Endothelial cell of umbilical vein (primary cell): ENCODE measurements at regions not wholly inside any gene's neighbourhood (a gene's known extent, or its start where the extent isn't known, plus 50 kb on each side); places are given as distances from the start of the nearest gene placed in this dataset.

Experiments used
- BruUV-seq: library from RNA; stranded (reverse); fragments of 400-500 nt; replicated peaks from 2 replicates; lab custom pipeline; 2021; lab: Mats Ljungman, UMichigan
- CTCF ChIA-PET: fragments of 300-600, 350-600 bp; sonication (Branson Sonifier 250); formaldehyde crosslinking; loops from one replicate; lab custom pipeline; 2021; ENCODE audit warnings: antibody characterized with exemption, inconsistent platforms; lab: Charles Lee
- POLR2A ChIA-PET: fragments of 300-600, 350-600 bp; sonication (Branson Sonifier 250); formaldehyde crosslinking; loops from one replicate; lab custom pipeline; 2021; ENCODE audit warnings: antibody characterized with exemption, inconsistent platforms; lab: Charles Lee
- DNase-seq: peaks from one replicate; pipeline ENCODE4 v3.0.0-alpha.2; 2011; ENCODE audit warnings: low read depth, low spot score
- FAIRE-seq: peaks from 2 replicates; lab custom pipeline; 2011; peaks lifted over from hg19 to GRCh38; lab: Jason Lieb, UNC
- H2AFZ ChIP-seq: 2 replicates; pipeline ENCODE4 v1.6.0; 2012; ENCODE audit warnings: low read depth, low read length, control low read depth, inconsistent platforms
- H3K27ac ChIP-seq: 2 replicates; pipeline ENCODE4 v1.5.1; 2011; ENCODE audit warnings: low read depth, mild to moderate bottlenecking, control low read depth, low read length, moderate library complexity; ENCODE audit not compliant: insufficient read depth
- H3K27me3 ChIP-seq, 2 experiments: 2 replicates each; pipeline versions ENCODE4 v1.6.0 to v1.6.1; 2011; ENCODE audit warnings: low read length in 2 of 2, mixed read lengths in 1 of 2; ENCODE audit not compliant: control insufficient read depth in 2 of 2, insufficient read depth in 2 of 2
- H3K36me3 ChIP-seq, 2 experiments: 2 replicates in 1 of 2; 3 replicates in 1 of 2; pipeline ENCODE4 v1.5.1; 2011; ENCODE audit warnings: low read length in 2 of 2, mild to moderate bottlenecking in 1 of 2, moderate library complexity in 1 of 2; ENCODE audit not compliant: control insufficient read depth in 2 of 2, insufficient read depth in 2 of 2; ENCODE audit errors: extremely low read depth in 1 of 2
- H3K4me1 ChIP-seq: 3 replicates; pipeline ENCODE4 v1.5.1; 2011; ENCODE audit warnings: mild to moderate bottlenecking, low read length; ENCODE audit not compliant: control insufficient read depth, insufficient read depth; ENCODE audit errors: extremely low read depth
- H3K4me2 ChIP-seq: 2 replicates; pipeline ENCODE4 v1.6.1; 2011; ENCODE audit warnings: low read length, control low read depth, mixed read lengths; ENCODE audit not compliant: insufficient read depth
- H3K4me3 ChIP-seq, 3 experiments: fragments of 200-600 bp in 1 of 3; sonication (generic), shearing (Covaris generic) in 1 of 3; replicated peaks in 1 of 3; 2 replicates each; pipeline ENCODE4 v1.5.1; 2011 to 2016; ENCODE audit warnings: control low read depth in 3 of 3, low read length in 3 of 3, mild to moderate bottlenecking in 2 of 3, inconsistent platforms in 1 of 3, low read depth in 1 of 3, moderate library complexity in 1 of 3; ENCODE audit not compliant: insufficient read depth in 1 of 3
- H3K79me2 ChIP-seq: 2 replicates; pipeline ENCODE4 v1.6.0; 2012; ENCODE audit warnings: low read length, inconsistent platforms; ENCODE audit not compliant: control insufficient read depth, insufficient read depth
- H3K9ac ChIP-seq: replicated peaks from 2 replicates; pipeline ENCODE3; 2011; ENCODE audit warnings: low read length, control low read depth; ENCODE audit not compliant: insufficient read depth; ENCODE audit errors: extremely low read depth
- H3K9me1 ChIP-seq: replicated peaks from 3 replicates; pipeline ENCODE4 v1.6.0; 2011; ENCODE audit warnings: mild to moderate bottlenecking, low read length; ENCODE audit not compliant: control insufficient read depth, insufficient read depth; ENCODE audit errors: extremely low read depth
- H3K9me3 ChIP-seq: replicated peaks from 2 replicates; pipeline ENCODE4 v1.5.1; 2012; ENCODE audit warnings: low read length, inconsistent platforms; ENCODE audit not compliant: control insufficient read depth, insufficient read depth
- H4K20me1 ChIP-seq: replicated peaks from 2 replicates; pipeline ENCODE3; 2011; ENCODE audit warnings: mild to moderate bottlenecking, low read length; ENCODE audit not compliant: control insufficient read depth, insufficient read depth; ENCODE audit errors: extremely low read depth
- CTCF ChIP-seq, 2 donors: IDR thresholded peaks; 1 replicate in 1 of 2; 2 replicates in 1 of 2; pipeline ENCODE4 v1.5.1; 2011; ENCODE audit warnings: low read length in 2 of 2, mild to moderate bottlenecking in 2 of 2, moderate library complexity in 2 of 2, control low read depth in 1 of 2, inconsistent platforms in 1 of 2, low read depth in 1 of 2; ENCODE audit not compliant: insufficient read depth in 1 of 2; ENCODE audit errors: extremely low read depth in 1 of 2
- EZH2 ChIP-seq: IDR thresholded peaks from 2 replicates; pipeline ENCODE4 v1.6.1; 2012; ENCODE audit warnings: borderline replicate concordance, low read depth, mild to moderate bottlenecking, moderate library complexity, low read length, inconsistent platforms; ENCODE audit not compliant: severe bottlenecking
- FOS ChIP-seq: IDR thresholded peaks from 2 replicates; pipeline ENCODE4 v1.6.1; 2011; ENCODE audit warnings: mild to moderate bottlenecking, low read length, moderate library complexity, borderline replicate concordance; ENCODE audit not compliant: insufficient read depth
- GATA2 ChIP-seq: IDR thresholded peaks from 2 replicates; pipeline ENCODE4 v1.7.0; 2011; ENCODE audit warnings: low read depth, mild to moderate bottlenecking, moderate library complexity, mixed read lengths, low read length; ENCODE audit not compliant: insufficient read length, insufficient read depth
- JUN ChIP-seq: IDR thresholded peaks from 2 replicates; pipeline ENCODE4 v1.6.1; 2011; ENCODE audit warnings: borderline replicate concordance, low read depth; ENCODE audit not compliant: insufficient read length, insufficient read depth
- MAX ChIP-seq: IDR thresholded peaks from 2 replicates; pipeline ENCODE4 v1.6.1; 2011; ENCODE audit not compliant: insufficient read depth, insufficient read length
- MYC ChIP-seq: IDR thresholded peaks from one replicate; pipeline ENCODE4 v1.6.1; 2011; ENCODE audit warnings: mild to moderate bottlenecking, low read depth, low read length
- POLR2A ChIP-seq: IDR thresholded peaks from 2 replicates; pipeline ENCODE4 v1.6.1; 2012; ENCODE audit warnings: low read depth, mild to moderate bottlenecking, control low read depth, low read length
- POLR2AphosphoS5 ChIP-seq: IDR thresholded peaks from 2 replicates; pipeline ENCODE4 v1.6.1; 2012; ENCODE audit warnings: low read depth, mild to moderate bottlenecking, control low read depth, low read length, moderate library complexity; ENCODE audit not compliant: insufficient read depth
- dilution Hi-C: fragments of 300-500 bp; cut with MboI; formaldehyde crosslinking; loops from one replicate; pipeline ENCODE4 v1.15.0; 2019; ENCODE audit warnings: low sequenced_read_pairs; ENCODE audit not compliant: extremely low pct_ligation_motif_present
- intact Hi-C: fragments of 100-400 bp; cut with micrococcal nuclease; formaldehyde crosslinking; loops from one replicate; pipeline ENCODE4 v1.10.0; 2022

- POLR2A ChIA-PET: no interaction called here
- Histone ChIP-seq H3K4me2 (no peak overlapping the region), H3K9ac (no peak overlapping the region), H2AFZ (no peak overlapping the region), H3K9me1 (no peaks in the 10 kb centered on the region), H3K27me3 (peaks cover 0 to 2% of the 10 kb centered on the region in 2 experiments), H3K4me1 (no peaks in the 10 kb centered on the region), H3K27ac (no peak overlapping the region), H4K20me1 (no peaks in the 10 kb centered on the region), H3K36me3 (no peaks in the 10 kb centered on the region), H3K9me3 (no peaks in the 10 kb centered on the region), H3K4me3 (no peak overlapping the region), H3K79me2 (no peaks in the 10 kb centered on the region)
- TF ChIP-seq MAX (no peak), POLR2A (no peak), JUN (no peak), FOS (no peak), EZH2 (no peak), POLR2AphosphoS5 (no peak), CTCF (IDR thresholded peaks at IDR 0.05; ENCODE audit: extremely low read depth in 1 of 2, insufficient read depth in 1 of 2, low read depth in 1 of 2, low read length in 2 of 2) (no peak), MYC (no peak), GATA2 (no peak)
- BruUV-seq: no TSS peak
- intact Hi-C loops (no loop called here), dilution Hi-C loops (no loop called here)
- CTCF ChIA-PET: no interaction called here
- FAIRE-seq (no peak), DNase-seq (no peak)
Observed at GRCh38 chr11:22466351-22466750, 128.2 kb downstream of the SLC17A6 start.
